Erythroblast (primary cell): ENCODE measurements at regions not wholly inside any gene's neighbourhood (a gene's known extent, or its start where the extent isn't known, plus 50 kb on each side); places are given as distances from the start of the nearest gene placed in this dataset.

Experiments used
- GATA1 ChIP-seq: IDR thresholded peaks from 2 replicates; pipeline ENCODE4 v1.6.1; 2011; ENCODE audit warnings: low read depth, mild to moderate bottlenecking, control low read depth, low read length, moderate library complexity
- POLR2A ChIP-seq: IDR thresholded peaks from 2 replicates; pipeline ENCODE4 v1.6.1; 2011; ENCODE audit warnings: mild to moderate bottlenecking, low read length

DNA sequence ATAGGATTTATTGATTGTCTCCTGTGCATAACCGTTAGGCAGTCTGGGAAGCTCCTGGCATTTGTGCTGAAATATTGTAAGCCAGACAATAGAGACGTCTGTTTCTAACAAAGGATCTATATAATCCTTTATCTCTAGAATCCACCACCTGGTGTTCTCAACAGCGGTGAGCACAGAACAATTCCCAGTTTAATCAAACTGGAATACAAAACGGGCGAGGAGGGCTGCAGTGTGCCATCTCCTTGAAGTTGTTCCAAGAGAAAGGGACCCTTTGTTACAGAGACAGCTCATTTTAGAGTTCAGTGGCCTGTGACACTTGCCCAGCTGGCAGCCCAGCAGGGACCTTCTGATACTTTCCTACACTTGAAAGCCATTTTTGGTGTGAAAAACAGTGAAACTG is 162.8 kb upstream of the IVNS1ABP start:
- TF ChIP-seq POLR2A (no peak), GATA1 (no peak)
